ENCODE measurements at regions not wholly inside any gene's neighbourhood (a gene's known extent, or its start where the extent isn't known, plus 50 kb on each side); places are given as distances from the start of the nearest gene placed in this dataset.

GRCh38 chr5:107040907-107041306 is 629.8 kb downstream of the EFNA5 start:
- H3K4me2 ChIP-seq (ENCODE audit: low read depth, low read length) = no peak overlapping the region
- TF ChIP-seq SMC3 (IDR thresholded peaks at IDR 0.05; ENCODE audit: low read depth, low read length) (no peak), CEBPB (IDR thresholded peaks at IDR 0.05; ENCODE audit: low read depth, low read length) (no peak), BHLHE40 (IDR thresholded peaks at IDR 0.05; ENCODE audit: low read depth, low read length) (no peak), RCOR1 (IDR thresholded peaks at IDR 0.05; ENCODE audit: insufficient replicate concordance, low read length) (no peak), POLR2A (IDR thresholded peaks at IDR 0.05; ENCODE audit: low read depth, low read length) (no peak), MXI1 (IDR thresholded peaks at IDR 0.05; ENCODE audit: borderline replicate concordance, low read depth, low read length) (no peak), RAD21 (IDR thresholded peaks at IDR 0.05; ENCODE audit: low read length) (no peak), CTCF (conservative IDR thresholded peaks at IDR 0.05; ENCODE audit: low read depth, low read length) (no peak), ELK1 (IDR thresholded peaks at IDR 0.05; ENCODE audit: borderline replicate concordance, low read depth, low read length) (no peak), USF2 (IDR thresholded peaks at IDR 0.05; ENCODE audit: low read depth, low read length) (no peak)
- intact Hi-C loops (cut with micrococcal nuclease) = no loop called here
- no peaks in the 10 kb centered on the region for H3K9me1 ChIP-seq (ENCODE audit: insufficient read depth, low read length)
- no peak overlapping the region for H3K23ac ChIP-seq (ENCODE audit: low read depth, low read length)
- H3K56ac ChIP-seq (ENCODE audit: extremely low read depth, insufficient read depth, low read length) = no peak overlapping the region
- CTCF ChIA-PET = no interaction called here
- in situ Hi-C loops (cut with MboI; ENCODE audit: low sequenced_read_pairs) = no loop called here
- H2BK20ac ChIP-seq (ENCODE audit: low read depth, low read length) = no peak overlapping the region
- no peak overlapping the region for H4K91ac ChIP-seq (ENCODE audit: insufficient read depth, low read depth, low read length)
- H4K20me1 ChIP-seq (ENCODE audit: insufficient read depth, low read length) = no peaks in the 10 kb centered on the region
- dilution Hi-C loops (cut with HindIII; ENCODE audit: low sequenced_read_pairs, unreplicated experiment) = no loop called here
- H3K18ac ChIP-seq (ENCODE audit: low read depth, low read length) = no peak overlapping the region
- no peaks in the 10 kb centered on the region for H3K79me1 ChIP-seq (ENCODE audit: low read depth in 1 of 2, low read length in 2 of 2)
- H3K27me3 ChIP-seq (ENCODE audit: control insufficient read depth, insufficient read depth, low read length) = no peaks in the 10 kb centered on the region; the same call in 1 of the 2 replicates
- no peak overlapping the region for H3K4ac ChIP-seq (ENCODE audit: low read depth, low read length)
- H2BK5ac ChIP-seq (ENCODE audit: low read depth, low read length, poor library complexity, severe bottlenecking) = no peak overlapping the region
- ATAC-seq (ENCODE audit: low read depth) (no peak), DNase-seq (no peak)
- H3K14ac ChIP-seq (replicated peaks; ENCODE audit: low read depth, low read length) = no peak overlapping the region
- no peak overlapping the region for H3K4me3 ChIP-seq (ENCODE audit: insufficient read depth, low read depth, low read length)
- no peak overlapping the region for H4K5ac ChIP-seq (ENCODE audit: low read depth, low read length)
- BruUV-seq (replicated peaks) = no TSS peak
- no peak overlapping the region for H3K27ac ChIP-seq (ENCODE audit: insufficient read depth, low read length)
- H3K4me1 ChIP-seq (ENCODE audit: control insufficient read depth, insufficient read depth, low read length) = no peaks in the 10 kb centered on the region
- H2AK9ac ChIP-seq (replicated peaks; ENCODE audit: low read depth, low read length, poor library complexity) = no peak overlapping the region
- no peak overlapping the region for H2BK120ac ChIP-seq (ENCODE audit: low read depth, low read length)
- POLR2A ChIA-PET (ENCODE audit: unreplicated experiment) = no interaction called here
- no peak overlapping the region for H2BK15ac ChIP-seq (ENCODE audit: low read depth, low read length)
- no peak overlapping the region for H4K8ac ChIP-seq (ENCODE audit: low read depth in 2 of 2, low read length in 2 of 2)
- no peak overlapping the region for H3K9ac ChIP-seq (ENCODE audit: low read depth, low read length)
- no peak overlapping the region for H2AK5ac ChIP-seq (ENCODE audit: low read depth, low read length)
- no peaks in the 10 kb centered on the region for H3K9me3 ChIP-seq (ENCODE audit: control insufficient read depth, insufficient read depth, low read length)
- no peaks in the 10 kb centered on the region for H3K36me3 ChIP-seq (ENCODE audit: control insufficient read depth, insufficient read depth, low read length)
- H2AFZ ChIP-seq (replicated peaks; ENCODE audit: low read length, poor library complexity) = no peak overlapping the region

Data from IMR-90 (cell line).